GM21737 (cell line): ENCODE measurements at regions not wholly inside any gene's neighbourhood (a gene's known extent, or its start where the extent isn't known, plus 50 kb on each side); places are given as distances from the start of the nearest gene placed in this dataset.
"Not testable (repeated sequence)": the region's sequence is repeated elsewhere in the genome, so short reads cannot be mapped to it uniquely, and the experiment has no call there.

Experiments
- ATAC-seq: cut with Tn5 transposase; IDR thresholded peaks from one replicate; pipeline ENCODE4 v1.9.1; 2021; ENCODE audit warnings: mild to moderate bottlenecking, moderate library complexity; ENCODE audit not compliant: unreplicated experiment

- no peak for ATAC-seq
Observed at GRCh38 chr15:60254416-60254815, 143.4 kb downstream of the ANXA2 start.

DNA sequence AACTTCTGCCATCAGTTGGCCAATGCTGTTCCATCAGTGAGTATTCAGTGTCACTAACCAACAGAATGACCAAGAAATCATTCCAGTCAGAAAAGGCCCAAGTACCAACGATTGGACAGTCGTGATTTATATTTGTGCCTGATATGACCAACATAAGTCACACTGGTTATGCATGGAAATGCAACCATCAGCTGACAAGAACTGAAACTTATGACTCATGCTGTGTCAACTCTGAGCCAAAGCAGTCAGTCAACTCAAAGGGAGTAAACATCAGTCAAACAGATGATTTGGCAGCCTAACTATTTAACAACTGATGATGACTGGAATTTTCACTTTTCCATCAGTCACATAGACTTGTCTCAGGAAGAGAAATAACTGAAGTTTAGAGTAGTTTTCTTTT is 142.4 kb downstream of the ANXA2 start:
- ATAC-seq = peak; percentile 82

DNA sequence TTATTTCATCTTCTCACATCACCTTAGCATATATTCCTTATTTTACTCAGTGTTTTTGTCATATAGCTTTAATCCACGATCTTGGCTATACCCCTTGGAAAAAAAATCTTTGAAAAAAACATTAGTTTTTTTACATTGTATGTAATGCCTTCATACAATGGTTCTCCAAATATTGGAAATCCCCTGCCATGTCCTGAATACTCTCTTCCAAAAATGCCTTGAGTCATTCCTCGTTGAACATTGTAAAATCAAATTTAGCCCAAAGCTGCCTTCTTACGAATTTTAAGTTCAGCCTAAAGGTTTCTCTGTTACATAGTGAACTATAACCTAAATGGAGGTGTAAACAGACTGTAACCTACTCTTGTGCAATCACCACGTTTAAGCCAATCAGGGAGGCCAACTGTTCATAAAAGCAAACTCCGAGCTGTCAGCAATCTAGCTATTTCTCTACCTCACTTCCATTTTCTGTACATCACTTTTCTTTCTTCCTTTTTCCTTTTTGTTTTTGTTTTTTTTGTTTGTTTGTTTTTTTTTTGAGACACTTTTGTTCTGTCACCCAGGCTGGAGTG is 140.1 kb downstream of the ANXA2 start:
- ATAC-seq = no peak

- no peak for ATAC-seq
Observed at GRCh38 chr15:60259469-60259868, 138.3 kb downstream of the ANXA2 start.

GRCh38 chr15:60264088-60264487 is 133.7 kb downstream of the ANXA2 start:
- no peak for ATAC-seq

GRCh38 chr15:60264566-60264965 is 133.2 kb downstream of the ANXA2 start:
- no peak for ATAC-seq

DNA sequence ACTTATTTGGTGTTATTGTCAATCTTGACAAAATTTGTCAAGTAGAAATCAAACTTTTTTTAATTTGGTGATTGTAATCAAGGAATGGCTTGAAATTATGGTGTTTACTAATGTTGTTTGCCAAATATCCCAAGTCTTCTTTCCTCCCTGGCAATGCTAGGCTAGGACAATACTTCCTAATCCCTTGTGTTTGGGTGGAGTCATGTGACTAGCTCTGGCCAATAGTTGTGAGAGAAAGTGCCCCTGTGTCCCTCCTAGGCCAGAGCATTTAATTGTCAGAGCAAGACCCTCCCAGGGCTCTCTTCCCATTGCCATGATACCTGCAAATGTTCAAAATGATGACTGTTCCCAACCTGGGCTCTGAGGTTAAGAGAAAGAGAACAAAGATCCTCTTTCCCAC is 132.7 kb downstream of the ANXA2 start:
- no peak for ATAC-seq

DNA sequence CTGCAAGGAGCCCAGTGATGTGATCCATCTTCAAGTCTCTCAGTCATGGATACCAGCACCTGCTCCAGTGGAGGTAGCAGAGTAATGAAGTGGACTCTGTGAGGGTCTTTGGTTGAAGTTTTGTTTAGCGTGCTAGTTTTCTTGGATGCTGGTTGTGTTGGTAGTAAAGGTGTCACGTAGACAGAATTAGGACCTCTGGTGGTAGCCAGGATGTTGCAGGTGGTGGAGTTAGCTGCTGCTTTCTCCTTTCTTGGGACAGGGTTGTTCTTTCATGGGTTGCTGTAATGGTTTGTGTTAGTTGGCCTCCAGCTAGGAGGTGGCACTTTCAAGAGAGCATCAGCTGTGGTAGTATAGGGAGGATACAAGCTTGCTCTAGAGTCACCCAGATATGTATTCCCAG is 125.2 kb downstream of the ANXA2 start:
- ATAC-seq = no peak

GRCh38 chr15:60275624-60276023 is 122.2 kb downstream of the ANXA2 start:
- ATAC-seq = no peak

- ATAC-seq = no peak
Observed at GRCh38 chr15:60278879-60279278, 118.9 kb downstream of the ANXA2 start.

DNA sequence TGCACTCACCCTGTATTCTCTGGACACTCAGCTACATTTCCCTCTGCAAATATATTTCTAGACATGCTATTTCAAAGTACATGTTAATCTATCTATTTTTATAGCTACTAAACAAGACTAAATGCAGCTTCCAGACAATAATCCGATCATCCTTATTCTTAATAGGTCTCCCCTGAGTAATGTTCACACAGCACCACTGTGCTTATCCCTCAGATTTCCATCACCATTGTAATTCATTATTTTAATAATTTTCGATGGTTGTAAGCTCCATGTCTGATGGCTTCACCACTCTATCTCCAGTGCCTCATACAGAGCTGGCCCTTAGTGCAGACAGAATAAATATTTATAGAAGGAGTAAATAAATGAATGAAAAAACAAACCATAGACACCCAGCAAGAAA is 117.5 kb downstream of the ANXA2 start:
- ATAC-seq = no peak

GRCh38 chr15:60283936-60284335 is 113.8 kb downstream of the ANXA2 start:
- ATAC-seq = no peak

DNA sequence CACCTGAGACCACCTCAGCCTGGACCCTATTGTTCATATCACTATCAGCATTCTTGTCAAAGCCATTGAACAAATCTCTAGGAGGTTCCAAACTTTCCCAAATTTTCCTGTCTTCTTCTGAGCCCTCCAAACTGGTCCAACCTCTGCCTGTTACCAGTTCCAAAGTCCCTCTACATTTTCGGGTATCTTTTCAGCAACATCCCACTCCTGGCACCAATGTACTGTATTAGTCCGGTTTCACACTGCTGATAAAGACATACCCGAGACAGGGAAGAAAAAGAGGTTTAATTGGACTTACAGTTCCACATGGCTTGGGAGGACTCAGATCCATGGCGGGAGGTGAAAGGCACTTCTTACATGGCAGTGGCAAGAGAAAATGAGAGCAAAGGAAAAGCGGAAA is 101.9 kb downstream of the ANXA2 start:
- ATAC-seq = not testable (repeated sequence)

- no peak for ATAC-seq
Observed at GRCh38 chr15:60297047-60297446, 100.7 kb downstream of the ANXA2 start.
